ENCODE measurements at regions not wholly inside any gene's neighbourhood (a gene's known extent, or its start where the extent isn't known, plus 50 kb on each side); places are given as distances from the start of the nearest gene placed in this dataset.

GRCh38 chr12:114616081-114616480 is 67.9 kb downstream of the TBX3 start:
- no peaks in the 10 kb centered on the region for H3K27me3 ChIP-seq
- no peaks in the 10 kb centered on the region for H3K4me1 ChIP-seq
- WGBS, 2 donors, result 85 to 87% methylated on average over 7 of the region's 7 CpGs
- no peak for TF ChIP-seq CTCF (IDR thresholded peaks at IDR 0.05)
- TF ChIP-seq EP300 (IDR thresholded peaks at IDR 0.05), result no peak
- TF ChIP-seq POLR2A (IDR thresholded peaks at IDR 0.05), result no peak
- no peaks in the 10 kb centered on the region for H3K36me3 ChIP-seq
- no peak overlapping the region for H3K4me3 ChIP-seq
- peaks cover 0 to 27% (median 0%) of the 10 kb centered on the region in 4 donors for H3K9me3 ChIP-seq
- DNase-seq (ENCODE audit: low spot score in 2 of 2), result no peak
- H3K27ac ChIP-seq, result no peak overlapping the region

GRCh38 chr12:114614040-114614439 is 69.9 kb downstream of the TBX3 start:
- peaks cover 0 to 21% (median 0%) of the 10 kb centered on the region in 4 donors for H3K9me3 ChIP-seq
- no peak overlapping the region for H3K4me3 ChIP-seq
- WGBS, 2 donors, result 72 to 73% methylated on average over 3 of the region's 3 CpGs
- H3K27ac ChIP-seq, result no peak overlapping the region
- no peaks in the 10 kb centered on the region for H3K27me3 ChIP-seq
- DNase-seq (ENCODE audit: low spot score in 2 of 2), result no peak
- TF ChIP-seq EP300 (IDR thresholded peaks at IDR 0.05) (no peak), CTCF (IDR thresholded peaks at IDR 0.05) (no peak), POLR2A (IDR thresholded peaks at IDR 0.05) (no peak)
- no peaks in the 10 kb centered on the region for H3K36me3 ChIP-seq
- no peaks in the 10 kb centered on the region for H3K4me1 ChIP-seq

- Histone ChIP-seq H3K27ac (no peak overlapping the region), H3K4me3 (no peak overlapping the region), H3K27me3 (no peaks in the 10 kb centered on the region), H3K9me3 (peaks cover 0 to 14% (median 0%) of the 10 kb centered on the region in 4 donors), H3K4me1 (no peaks in the 10 kb centered on the region), H3K36me3 (no peaks in the 10 kb centered on the region)
- no peak for DNase-seq (ENCODE audit: low spot score in 2 of 2)
- 71 to 74% methylated on average over 6 of the region's 6 CpGs for WGBS, 2 donors
- no peak for TF ChIP-seq EP300 (IDR thresholded peaks at IDR 0.05)
- no peak for TF ChIP-seq CTCF (IDR thresholded peaks at IDR 0.05)
- no peak for TF ChIP-seq POLR2A (IDR thresholded peaks at IDR 0.05)
These were observed 71.9 kb downstream of the TBX3 start for GRCh38 chr12:114612062-114612461.

- Histone ChIP-seq H3K27me3 (no peaks in the 10 kb centered on the region), H3K27ac (no peak overlapping the region), H3K36me3 (no peaks in the 10 kb centered on the region), H3K9me3 (peaks cover 0 to 14% (median 0%) of the 10 kb centered on the region in 4 donors), H3K4me1 (no peaks in the 10 kb centered on the region), H3K4me3 (no peak overlapping the region)
- no peak for TF ChIP-seq EP300 (IDR thresholded peaks at IDR 0.05)
- TF ChIP-seq POLR2A (IDR thresholded peaks at IDR 0.05), result no peak
- TF ChIP-seq CTCF (IDR thresholded peaks at IDR 0.05), result no peak
- DNase-seq (ENCODE audit: low spot score in 2 of 2), result no peak
- 84 to 85% methylated on average over 8 of the region's 8 CpGs for WGBS, 2 donors
These were observed 72.6 kb downstream of the TBX3 start for GRCh38 chr12:114611145-114612018.

GRCh38 chr12:114608509-114608908 is 75.5 kb downstream of the TBX3 start:
- H3K4me3 ChIP-seq, result no peak overlapping the region
- TF ChIP-seq POLR2A (IDR thresholded peaks at IDR 0.05) (no peak), EP300 (IDR thresholded peaks at IDR 0.05) (no peak), CTCF (IDR thresholded peaks at IDR 0.05) (no peak)
- no peak overlapping the region for H3K27ac ChIP-seq
- no peaks in the 10 kb centered on the region for H3K27me3 ChIP-seq
- peaks cover 0 to 2% (median 0%) of the 10 kb centered on the region in 4 donors for H3K9me3 ChIP-seq
- no peak for DNase-seq (ENCODE audit: low spot score in 2 of 2)
- 81 to 85% methylated on average over 3 of the region's 3 CpGs for WGBS, 2 donors
- H3K36me3 ChIP-seq, result no peaks in the 10 kb centered on the region
- H3K4me1 ChIP-seq, result no peaks in the 10 kb centered on the region

All from tibial nerve (tissue), 4 donors.